T47D (cell line): ENCODE measurements at regions not wholly inside any gene's neighbourhood (a gene's known extent, or its start where the extent isn't known, plus 50 kb on each side); places are given as distances from the start of the nearest gene placed in this dataset.
"Not testable (repeated sequence)": the region's sequence is repeated elsewhere in the genome, so short reads cannot be mapped to it uniquely, and the experiment has no call there.

Experiments used
- DNase-seq, 2 experiments: peaks; one replicate each; pipeline versions ENCODE4 v3.0.0 to v3.0.0-alpha.2; 2011 to 2012; ENCODE audit warnings: low read depth in 1 of 2, low spot score in 1 of 2
- JUND ChIP-seq: IDR thresholded peaks from 2 replicates; pipeline ENCODE4 v1.6.1; 2012; ENCODE audit warnings: low read depth
- in situ Hi-C: cut with HindIII; loops from 2 replicates; pipeline ENCODE4 v1.10.0; 2016; ENCODE audit warnings: low sequenced_read_pairs, low pct_unique_long_range_greater_than_20kb

DNA sequence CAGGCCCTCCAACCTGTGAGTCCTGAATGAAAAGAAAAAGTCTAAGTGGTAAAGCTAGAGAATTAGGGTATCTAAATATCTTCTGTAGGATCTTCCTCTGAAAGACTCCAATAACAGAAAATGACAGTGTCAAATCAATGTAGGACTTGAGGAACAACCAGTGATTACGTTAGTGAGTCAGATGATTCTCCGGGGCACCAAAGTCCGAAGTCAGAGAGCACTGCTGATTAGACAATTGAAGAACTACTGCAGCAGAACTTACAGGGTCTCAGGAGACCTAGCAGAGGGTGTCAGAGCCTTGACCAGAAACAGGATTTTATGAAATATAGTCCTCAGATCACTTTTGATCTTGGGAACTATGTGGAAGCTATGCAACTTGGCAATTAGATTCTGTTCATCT, 605.8 kb downstream of the EPHA3 start:
- in situ Hi-C loops = no loop called here
- no peak for TF ChIP-seq JUND
- DNase-seq = no peak

DNA sequence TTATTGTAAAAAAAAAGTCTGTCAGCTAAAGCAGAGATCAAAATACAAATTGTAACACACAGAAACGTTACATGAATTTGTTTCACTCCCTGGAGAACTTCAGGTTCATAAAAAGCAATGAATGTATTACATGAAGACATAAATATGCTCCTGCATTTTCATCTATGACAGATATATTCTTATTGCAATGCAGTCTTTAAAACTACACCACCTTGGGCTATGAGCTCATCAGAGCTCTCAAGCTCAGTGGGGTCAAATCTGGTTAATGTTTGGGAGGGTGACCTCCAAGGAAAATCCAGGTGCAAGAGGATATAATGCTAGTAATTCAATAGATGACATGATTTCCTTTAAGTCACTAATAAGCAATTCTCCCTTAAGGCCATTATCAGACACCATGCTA, 606.8 kb downstream of the EPHA3 start:
- in situ Hi-C loops = no loop called here
- no peak for DNase-seq
- no peak for TF ChIP-seq JUND

GRCh38 chr3:89740080-89740880, 632.9 kb downstream of the EPHA3 start:
- no peak for DNase-seq
- in situ Hi-C loops = no loop called here

GRCh38 chr3:89740881-89741177, 633.4 kb downstream of the EPHA3 start:
- DNase-seq = no peak
- in situ Hi-C loops = no loop called here
- TF ChIP-seq JUND = no peak

More at GRCh38 chr3:89740080-89740880, 632.9 kb downstream of the EPHA3 start:
- TF ChIP-seq JUND = no peak

GRCh38 chr3:89742546-89742945, 635.1 kb downstream of the EPHA3 start:
- DNase-seq = no peak
- in situ Hi-C loops = no loop called here
- TF ChIP-seq JUND = no peak

GRCh38 chr3:89747541-89748278, 640.3 kb downstream of the EPHA3 start:
- in situ Hi-C loops, DNase-seq: not testable (repeated sequence)

DNA sequence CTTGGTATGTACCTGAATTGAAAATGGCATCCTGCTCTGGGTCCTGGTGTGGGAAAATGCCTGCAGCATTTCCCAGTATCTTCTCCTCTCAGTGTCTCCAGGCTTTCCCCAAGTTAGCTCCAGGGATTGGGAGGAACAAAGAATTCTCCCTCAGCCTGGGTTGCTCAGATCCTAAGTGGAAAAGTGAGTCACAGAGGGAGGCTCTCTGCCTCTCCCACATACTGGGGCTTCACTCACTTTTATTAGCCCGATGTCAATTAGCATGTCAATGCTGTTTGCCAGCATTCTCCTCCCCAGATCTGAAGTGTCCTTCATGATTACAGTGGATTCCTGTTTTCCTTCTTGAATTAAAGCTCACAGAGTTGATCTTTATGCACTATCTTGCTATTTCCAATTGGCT, 655.0 kb downstream of the EPHA3 start:
- DNase-seq = no peak
- no peak for TF ChIP-seq JUND
- in situ Hi-C loops = no loop called here

DNA sequence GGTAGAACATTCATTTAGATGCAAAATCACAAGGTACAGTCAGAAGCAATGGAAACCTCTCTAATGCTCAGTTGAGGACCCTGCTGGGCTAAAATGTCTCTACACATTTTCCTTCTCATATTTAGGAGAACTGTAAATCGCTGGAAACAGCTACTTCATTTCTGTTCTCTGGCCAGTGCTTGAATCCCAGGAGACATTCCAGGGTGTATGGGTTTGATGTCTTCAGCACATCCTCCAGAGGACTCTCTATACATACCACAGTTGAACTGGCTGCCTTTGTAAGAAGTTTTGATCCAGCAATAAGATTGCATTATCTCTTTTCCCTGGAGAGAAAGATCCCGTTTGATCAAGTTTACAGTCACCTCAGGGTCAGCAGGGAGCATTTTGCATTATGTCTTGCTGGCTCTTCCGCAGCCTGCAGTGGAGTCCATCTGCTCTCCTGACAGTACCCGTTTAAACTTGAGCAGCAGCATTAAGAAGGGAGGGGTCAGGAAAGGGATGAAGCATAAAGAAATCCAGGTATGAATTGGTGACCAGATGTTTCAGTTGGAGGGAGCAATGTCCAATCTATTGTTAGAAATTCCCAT, 676.0 kb downstream of the EPHA3 start:
- no peak for DNase-seq
- TF ChIP-seq JUND = no peak
- in situ Hi-C loops = no loop called here

DNA sequence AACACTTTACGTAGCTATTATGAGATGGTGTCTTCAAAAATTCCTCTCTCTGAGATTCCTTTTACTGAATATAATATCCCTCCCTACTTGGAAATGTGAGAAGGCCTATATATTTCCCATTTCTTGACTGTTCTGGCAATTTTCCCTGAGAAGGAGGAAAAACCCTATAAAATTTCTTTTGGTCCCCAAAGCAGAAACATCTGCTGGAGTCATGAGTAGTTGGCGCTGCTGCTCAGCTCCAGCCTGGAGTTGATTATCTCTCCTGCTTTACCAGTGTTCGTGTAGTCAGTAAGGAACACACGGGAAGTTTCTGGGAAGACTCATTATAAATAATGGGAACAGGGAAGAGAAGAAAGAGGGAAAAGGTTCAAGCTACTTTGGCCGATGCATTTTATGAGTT, 680.1 kb downstream of the EPHA3 start:
- no peak for TF ChIP-seq JUND
- DNase-seq = no peak
- in situ Hi-C loops = no loop called here

DNA sequence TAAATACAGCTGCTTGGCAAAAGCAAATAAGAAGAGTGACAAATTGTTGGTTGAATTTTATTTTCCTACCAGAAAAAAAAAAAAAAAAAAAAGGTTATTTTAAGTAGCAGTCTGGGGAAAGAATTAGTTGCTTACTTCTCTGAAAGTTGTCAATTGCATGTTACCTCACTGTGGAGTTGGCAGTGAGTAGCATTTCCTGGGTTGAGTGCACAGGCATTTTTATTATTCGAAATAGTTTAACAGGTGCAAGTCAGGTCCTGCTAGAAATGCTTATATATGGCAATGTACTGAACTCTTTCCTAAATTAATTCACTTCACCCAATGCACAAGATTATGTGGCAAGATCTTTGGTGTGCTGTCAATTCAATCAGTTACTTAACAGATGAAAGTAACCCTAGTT, 680.6 kb downstream of the EPHA3 start:
- in situ Hi-C loops = no loop called here
- DNase-seq = no peak
- TF ChIP-seq JUND = no peak

DNA sequence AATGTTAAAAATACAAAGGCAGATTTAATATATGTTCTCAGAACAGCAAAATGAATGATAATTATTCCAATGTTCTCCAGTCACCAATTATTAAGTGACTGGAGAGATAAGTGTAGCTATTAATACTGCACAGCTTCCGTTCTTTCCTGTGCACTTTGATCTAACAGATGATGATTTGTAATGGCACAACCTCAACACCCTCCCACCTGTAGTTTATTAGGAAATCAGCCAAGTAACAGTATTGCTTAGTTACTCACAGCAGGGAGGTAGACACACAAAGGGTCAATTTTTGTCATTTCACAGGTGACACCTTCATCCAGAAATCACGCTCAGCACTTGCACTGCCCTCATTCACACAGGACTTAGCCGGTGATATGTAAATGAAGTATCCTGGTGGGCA, 688.1 kb downstream of the EPHA3 start:
- TF ChIP-seq JUND = no peak
- in situ Hi-C loops = no loop called here
- no peak for DNase-seq

DNA sequence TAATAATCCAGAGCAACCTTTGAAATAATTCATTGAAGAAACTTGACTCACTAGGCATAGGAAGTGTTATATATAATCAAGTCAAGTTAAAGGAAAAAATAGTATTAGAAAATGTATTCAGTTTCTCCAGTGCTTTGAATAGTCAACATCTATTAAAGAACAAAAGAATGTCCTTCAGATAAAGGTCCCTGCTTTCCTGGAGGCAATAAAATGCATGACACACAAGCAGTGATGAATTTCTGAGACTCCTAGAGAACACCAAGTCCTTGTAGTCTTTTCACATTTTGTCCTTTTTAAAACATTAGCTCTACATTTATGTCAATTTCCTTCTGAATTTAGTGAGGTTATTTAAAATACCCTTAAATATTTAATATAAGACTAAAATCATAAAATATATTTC, 695.5 kb downstream of the EPHA3 start:
- no peak for TF ChIP-seq JUND
- no peak for DNase-seq
- in situ Hi-C loops = no loop called here

GRCh38 chr3:89803711-89804110, 696.3 kb downstream of the EPHA3 start:
- no peak for DNase-seq
- in situ Hi-C loops = no loop called here
- no peak for TF ChIP-seq JUND
